ENCODE measurements at regions not wholly inside any gene's neighbourhood (a gene's known extent, or its start where the extent isn't known, plus 50 kb on each side); places are given as distances from the start of the nearest gene placed in this dataset.

DNA sequence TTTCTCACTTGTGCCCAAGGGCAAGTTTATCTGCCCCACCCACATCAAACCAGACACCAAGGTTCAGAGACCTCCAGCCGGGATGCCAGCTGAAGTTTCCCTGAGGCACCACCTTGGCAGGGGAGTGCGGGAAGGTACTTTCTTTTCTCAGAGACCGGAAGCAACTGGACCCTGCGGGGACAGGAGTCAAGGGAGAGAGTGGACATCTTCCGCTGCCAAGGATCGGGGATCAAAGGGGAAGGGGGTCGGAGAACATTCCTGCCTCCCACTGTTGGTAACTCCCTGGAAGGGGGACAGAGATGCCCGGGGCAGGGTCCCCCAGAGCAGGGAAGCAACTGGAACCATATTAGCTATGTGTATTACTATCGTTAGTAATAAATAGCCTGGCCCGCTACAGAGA, 161.8 kb downstream of the DICER1 start:
- DNase-seq (ENCODE audit: low read depth, low spot score): no peak

DNA sequence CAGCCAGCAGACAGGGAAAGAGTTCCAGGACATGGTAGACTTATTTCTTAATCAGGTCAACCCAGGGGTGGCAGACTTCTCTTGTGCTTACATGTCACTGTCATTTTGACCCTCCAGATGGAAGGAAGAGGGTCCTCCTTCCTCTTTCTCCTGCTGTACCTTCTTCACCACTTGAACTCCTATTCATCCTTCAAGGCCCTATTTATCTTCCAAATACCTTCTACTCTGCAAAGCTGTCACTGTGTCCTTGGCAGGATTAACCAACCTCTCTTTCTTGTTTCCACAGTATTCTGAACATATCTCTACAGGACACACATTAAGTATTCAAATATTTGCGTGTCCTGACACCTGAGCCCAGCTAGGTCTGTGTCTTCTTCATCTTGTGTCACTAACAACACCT, 163.1 kb downstream of the DICER1 start:
- no peak for DNase-seq (ENCODE audit: low read depth, low spot score)

DNA sequence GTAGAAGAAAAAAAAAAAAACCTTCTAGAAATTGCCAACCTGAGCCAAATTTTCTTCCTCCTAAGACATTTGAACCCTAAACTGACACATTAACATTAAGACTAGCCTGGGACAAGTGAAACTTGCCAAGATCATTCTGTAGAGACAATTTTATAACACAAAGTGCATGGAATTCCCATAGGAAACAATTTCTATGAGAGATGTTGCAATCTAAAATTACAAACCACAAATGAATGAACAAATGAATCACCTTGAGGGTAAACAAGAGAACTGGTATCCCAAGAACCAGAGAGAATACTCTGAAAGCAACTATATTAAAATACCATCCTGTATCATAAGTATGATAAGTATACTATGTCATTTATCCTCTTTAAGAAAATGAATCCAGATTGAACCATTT, 165.3 kb downstream of the DICER1 start:
- DNase-seq (ENCODE audit: low read depth, low spot score): no peak

DNA sequence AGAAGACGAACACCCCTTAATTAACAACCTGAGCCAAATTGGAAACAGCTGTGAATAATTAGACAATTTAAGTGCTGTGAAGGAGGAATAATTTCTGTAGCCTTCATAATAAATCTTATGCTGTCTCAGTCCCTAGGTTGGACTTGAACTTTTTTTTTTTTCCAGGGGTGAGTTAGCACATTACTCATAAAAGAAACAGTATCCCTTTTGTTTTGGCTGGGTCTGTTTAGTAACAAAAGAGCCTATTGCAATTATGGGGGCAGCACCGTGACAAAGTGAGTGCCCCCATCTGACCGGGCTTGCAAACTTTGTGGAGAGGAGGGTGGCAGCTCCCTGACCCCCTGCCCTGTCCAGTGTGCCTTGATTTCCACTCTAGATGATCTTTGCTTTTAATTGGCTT, 167.4 kb downstream of the DICER1 start:
- no peak for DNase-seq (ENCODE audit: low read depth, low spot score)

DNA sequence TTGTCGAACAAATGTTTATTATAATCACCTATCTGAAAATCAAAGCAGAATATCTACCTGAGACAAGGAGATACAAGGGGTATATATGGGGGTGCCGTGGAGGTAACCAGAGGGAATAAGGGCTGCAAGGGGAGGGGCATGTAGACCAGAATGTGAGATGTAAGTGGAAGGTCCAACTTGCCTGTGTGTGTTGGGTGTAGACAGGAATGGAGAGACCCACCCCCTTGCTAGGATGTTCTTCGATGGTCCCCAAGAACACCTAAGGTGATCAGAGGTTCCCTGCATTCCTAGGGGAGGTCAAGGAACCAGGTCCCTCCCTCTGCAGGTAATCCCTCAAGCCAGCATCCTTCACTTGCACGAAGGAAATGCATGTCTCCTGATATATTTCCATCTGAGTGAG, 167.9 kb downstream of the DICER1 start:
- DNase-seq (ENCODE audit: low read depth, low spot score): no peak

DNA sequence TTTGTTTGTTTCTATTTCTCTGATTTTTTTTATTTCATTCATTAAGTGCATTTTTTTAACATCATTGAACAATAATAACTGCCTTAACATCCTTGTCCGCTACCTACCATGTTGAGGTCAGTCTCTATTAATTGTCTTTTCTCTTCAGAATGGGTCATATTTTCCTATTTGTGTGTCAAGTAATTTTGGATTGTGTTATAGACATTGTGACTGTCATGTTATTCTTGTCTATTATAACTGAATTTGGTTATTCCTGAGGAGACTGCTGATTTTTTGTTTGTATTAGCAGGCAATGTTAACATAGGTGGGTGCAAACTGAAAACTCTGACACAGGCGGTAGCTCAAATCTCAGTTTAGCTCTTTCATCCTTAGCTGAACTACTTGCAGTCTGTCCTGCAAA, 169.9 kb downstream of the DICER1 start:
- no peak for DNase-seq (ENCODE audit: low read depth, low spot score)

DNA sequence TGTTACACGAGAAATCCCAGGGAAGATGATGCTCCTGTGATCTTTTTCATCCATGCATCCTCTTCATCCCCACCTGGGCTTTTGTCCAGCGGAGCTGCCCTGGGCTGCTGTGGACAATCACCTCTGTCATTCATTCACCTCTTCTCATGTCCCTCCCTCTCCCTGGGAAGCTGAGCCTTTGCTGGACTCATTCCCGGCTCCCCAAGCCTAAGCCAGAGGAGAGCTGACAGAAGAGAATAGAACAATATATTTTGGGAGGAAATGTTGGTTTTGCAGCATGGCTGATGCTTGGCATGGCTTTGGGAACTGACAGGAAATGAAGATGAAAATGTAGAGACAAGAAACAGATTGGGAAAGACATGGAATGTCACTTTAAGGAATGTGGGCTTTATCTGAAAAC, 177.4 kb downstream of the DICER1 start:
- DNase-seq (ENCODE audit: low read depth, low spot score): no peak

DNA sequence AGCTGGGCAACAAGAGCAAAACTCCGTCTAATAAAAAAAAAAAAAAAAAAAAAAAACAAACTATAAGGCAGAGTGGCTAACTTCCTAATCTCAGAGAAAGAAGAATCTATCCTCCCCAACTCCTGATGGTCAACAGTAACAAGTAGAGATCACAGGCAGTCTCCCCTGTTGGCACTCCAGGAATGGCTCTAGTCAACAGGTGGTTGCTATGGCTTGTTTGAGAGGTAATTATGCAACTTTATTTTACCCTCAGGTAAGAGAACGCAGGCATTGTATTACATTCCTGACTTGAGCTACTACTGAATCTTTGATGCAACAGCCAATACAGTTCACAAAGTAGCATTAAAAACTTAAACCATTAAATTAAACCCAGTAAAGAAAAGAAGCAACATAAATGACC, 180.3 kb downstream of the DICER1 start:
- DNase-seq (ENCODE audit: low read depth, low spot score): no peak

DNA sequence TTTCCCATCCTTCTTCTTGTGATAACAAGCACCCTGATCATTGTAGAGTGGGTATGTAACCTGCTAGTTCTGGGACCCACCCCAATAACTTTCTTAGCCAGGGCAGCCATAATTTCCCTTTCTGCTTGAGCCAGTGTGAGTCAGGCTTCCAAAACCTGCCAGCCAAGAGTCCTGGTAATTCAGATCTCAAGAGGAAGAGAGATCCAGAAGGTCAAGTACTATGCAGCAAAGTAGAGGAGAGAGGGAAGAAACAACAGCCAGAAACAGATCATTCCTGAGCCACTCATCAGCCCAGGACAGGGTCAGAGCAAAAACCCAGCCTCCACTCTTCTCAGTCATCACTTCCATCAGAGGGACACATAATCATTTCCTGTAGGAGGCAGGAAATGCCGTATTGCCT, 182.0 kb downstream of the DICER1 start:
- no peak for DNase-seq (ENCODE audit: low read depth, low spot score)

DNA sequence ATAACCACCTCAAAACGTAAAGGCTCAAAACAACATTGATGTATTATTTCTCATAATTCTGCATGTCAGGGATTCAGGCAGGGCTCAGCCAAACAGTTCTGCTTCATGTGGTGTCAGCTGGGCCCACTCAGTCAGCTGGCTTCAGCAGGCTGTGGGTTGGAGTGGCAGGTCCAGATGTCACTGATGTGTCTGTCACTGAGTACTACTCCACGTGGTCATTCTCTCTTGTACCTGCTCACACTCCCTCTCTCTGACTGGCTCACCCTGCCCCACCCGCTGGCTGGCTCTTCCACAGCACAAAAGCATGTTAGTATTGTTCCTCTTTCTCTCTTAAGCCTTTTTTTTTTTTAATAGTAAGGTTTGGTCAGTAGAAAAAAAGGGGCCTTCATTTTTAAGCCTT, 182.4 kb downstream of the DICER1 start:
- no peak for DNase-seq (ENCODE audit: low read depth, low spot score)

DNA sequence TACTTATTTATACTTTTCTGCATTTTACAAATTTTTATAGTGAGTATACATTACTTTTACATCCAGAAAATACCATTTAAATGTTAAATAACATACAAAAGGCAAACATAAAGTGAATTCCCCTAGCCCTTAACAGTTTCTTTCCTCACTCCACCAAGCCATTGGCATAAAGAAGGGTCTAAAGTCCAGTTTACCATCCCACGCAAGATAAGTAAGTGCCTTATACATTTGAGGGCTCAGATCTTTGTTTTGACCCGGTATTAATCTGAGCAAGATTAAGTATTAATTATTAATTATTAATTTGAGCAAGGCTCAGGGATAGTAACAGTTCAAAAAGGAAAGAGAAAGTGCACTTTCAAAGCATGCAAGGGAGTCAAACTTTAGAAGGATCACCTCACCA, 182.9 kb downstream of the DICER1 start:
- DNase-seq (ENCODE audit: low read depth, low spot score): no peak

DNA sequence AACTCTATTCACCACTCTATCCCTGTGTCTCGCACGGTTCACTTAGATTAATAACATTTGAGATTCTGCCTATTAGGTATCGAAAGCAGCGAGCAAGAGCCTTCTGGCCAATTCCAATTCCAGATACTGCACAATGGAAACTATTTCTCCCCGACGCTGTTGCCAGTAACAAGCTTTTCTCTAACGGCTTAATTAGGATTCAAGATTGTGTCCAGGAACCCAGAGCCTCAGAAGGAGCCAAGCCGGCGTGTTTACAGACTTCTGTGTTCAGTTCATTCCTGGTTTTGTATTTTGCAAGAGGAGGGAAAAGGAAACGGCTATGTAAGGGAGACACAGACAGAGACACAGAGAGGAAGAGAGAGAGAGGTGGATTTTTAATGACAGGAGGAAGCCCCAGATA, 185.6 kb downstream of the DICER1 start:
- no peak for DNase-seq (ENCODE audit: low read depth, low spot score)

DNA sequence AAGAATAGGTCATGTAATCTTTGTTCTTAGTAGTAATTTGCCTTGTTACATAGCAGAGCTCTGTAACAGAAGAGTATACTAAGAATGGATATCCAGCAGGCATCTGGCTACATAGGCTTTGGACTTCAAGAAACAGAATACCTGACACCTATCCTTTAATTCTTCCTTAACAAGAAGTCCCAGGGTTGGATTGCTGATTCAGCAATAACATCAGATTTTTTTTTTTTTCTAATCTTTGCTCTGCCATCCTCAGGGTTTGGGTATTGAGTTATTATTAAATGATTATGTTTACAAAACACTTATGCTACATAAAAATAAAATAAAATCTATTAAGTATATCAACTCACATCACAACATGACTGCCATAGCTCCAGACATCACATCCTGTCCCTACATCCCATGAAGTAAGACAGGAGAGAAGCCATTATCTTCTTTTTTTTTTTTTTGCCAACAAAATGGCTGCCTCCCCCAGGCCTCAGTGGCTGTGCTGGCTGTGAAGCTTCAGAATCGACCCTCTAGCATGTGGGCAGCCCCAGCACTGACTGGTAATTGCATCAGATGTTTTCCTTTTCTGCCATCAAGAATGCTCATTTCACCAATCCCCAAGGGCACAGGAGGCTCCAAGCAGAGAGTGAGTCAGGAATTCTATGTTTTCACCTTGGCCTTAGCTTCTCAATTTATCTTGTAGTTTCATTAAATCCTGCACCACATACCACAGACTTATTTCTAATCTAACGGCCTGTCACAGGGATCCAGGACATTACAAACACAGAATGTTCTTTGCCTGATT, 186.2 kb downstream of the DICER1 start:
- no peak for DNase-seq (ENCODE audit: low read depth, low spot score)

DNA sequence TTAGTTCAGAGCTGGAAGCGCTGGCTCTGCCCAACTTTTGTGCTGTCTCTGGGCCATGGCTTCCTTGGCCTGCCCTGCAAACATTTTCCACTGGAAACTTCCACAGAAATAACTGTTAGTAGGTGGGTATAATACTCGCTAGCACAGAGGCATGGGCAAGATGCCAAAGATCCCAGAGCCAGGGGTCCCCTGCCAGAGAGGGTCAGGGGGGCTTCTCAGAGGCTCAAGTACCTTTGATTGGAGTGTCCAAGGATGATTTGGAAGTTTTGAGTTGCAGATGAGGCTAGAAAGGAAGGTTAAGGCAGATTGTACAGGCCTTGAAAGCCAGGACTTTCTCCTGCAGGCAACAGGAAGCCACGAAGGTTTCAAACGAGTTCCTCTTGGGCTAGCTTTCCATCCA, 187.6 kb downstream of the DICER1 start:
- no peak for DNase-seq (ENCODE audit: low read depth, low spot score)

DNA sequence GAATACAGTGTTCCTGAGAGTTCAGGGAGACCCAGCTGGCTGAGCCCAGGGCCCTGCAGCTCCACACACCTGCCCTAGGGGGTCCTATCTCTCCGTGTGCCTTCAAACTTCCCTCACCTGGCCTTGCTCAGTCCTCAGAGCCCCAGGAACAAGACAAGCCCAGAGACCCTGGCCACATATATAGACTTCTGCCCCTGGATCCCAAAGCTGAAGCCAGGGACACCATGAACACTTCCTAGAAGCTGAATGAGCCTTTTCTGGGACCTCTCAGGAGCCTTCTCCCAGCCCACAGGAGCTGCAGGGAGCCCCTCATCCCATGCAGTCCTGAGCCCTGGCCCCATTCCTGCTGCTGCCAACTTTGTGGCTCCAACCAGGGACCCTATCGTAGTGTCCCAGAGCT, 190.5 kb downstream of the DICER1 start:
- DNase-seq (ENCODE audit: low read depth, low spot score): no peak

DNA sequence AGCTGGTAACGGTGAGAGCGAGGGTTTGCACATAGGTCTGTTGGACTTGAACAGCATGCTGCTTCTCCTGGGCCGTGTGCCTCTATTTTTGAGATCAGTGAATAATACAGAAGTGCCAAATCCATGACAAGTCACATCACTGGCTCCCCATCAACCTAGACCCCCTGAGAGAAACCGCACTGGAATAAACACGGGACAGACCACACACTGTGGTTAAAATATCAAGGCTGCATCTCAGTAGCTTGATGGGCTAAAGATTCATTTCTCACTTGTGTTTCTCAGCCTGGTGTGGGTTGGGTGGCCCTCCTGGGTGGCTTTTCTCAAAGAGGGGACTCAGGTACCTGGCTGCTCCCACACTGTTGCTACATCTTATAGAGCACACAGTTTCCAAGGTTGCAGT, 191.0 kb downstream of the DICER1 start:
- DNase-seq (ENCODE audit: low read depth, low spot score): no peak

DNA sequence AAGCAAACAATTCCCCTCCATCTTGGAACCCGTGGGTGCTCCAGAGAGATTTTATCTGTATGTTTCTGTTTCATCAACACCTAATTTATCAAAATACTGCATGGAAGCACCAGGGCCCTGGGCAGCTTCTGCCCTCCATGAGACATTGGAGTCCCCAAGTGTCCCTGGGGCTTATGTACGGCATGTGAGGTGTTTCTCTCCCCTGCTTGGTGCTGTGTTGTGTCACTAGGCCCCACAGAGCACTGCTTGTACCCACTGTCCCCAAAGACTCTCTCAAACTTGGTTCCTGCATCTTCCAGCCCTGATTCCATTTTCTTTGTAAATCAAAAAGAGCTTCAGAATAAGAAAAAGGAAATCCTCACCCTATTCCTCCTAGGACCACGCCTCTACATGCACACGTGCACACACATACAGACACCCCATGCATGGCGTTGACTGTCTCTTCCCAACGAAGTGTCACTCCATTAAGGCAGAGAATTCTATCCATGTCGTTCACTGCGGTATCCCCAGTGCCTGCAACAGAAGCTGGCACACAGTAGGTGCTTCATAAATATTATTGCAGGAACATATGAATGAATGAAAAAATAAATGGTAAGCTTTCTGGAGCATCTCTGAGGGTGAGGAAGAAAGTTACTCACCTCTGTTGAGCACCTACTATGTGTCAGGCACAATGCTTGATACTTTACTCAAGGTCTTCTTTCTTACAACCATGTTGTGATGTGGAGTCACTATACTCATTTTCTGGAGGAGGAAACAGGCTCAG, 191.6 kb downstream of the DICER1 start:
- DNase-seq (ENCODE audit: low read depth, low spot score): no peak

DNA sequence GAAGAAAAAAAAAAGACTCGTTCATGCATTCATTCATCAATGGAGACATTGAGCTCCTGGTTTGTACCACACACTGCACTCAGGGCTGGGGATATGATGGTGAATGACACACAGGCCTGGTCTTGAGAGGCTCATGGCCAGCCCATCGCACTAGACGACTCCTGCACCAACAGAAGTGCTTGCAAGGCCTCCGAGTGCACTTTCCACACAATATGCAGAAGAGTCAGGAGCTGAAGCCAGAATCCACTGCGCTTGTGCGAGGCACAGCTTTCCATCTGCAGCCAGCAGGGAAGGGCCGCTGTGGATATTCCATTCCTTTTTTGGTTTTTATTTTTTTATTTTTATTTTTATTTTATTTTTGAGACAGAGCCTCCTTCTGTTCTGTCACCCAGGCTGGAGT, 192.4 kb downstream of the DICER1 start:
- no peak for DNase-seq (ENCODE audit: low read depth, low spot score)

DNA sequence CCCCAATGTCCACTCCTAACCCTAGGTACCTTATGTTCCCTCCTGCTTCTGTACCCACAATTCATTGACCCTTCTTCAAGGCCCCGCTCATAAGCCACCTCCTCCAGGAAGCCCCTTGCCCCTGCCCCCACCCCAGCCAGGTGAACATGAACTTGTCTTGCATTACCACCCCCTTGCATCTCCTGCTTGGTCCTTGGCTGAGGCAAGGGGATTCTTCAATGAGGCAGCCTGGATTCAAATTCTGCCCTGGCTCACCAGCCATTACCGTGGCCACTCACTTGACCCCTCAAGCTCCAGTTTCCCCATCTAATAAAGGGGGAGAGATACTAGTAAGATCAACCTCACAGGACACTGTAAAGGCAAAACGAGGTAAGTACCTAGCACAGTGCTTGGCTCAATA, 193.1 kb downstream of the DICER1 start:
- DNase-seq (ENCODE audit: low read depth, low spot score): no peak

DNA sequence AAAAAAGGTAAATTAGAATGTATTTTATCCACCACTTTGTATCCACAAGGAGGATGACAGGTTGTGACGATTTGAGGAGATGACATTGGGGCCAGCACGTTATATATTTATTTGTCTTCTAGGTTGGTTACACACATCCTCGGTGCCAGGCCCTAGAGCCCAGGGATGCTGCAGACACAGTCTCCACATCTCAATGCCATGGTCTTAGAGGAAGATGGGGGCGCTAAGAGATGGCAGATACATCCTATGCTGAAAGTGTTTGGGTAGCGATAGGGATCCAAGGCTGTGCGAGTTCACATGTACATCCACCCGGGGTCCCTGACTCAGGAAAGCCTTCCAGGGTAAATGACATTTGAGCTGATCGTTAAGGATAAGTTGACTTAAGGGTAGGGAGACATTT, 193.1 kb upstream of the GSC start:
- DNase-seq (ENCODE audit: low read depth, low spot score): no peak

DNA sequence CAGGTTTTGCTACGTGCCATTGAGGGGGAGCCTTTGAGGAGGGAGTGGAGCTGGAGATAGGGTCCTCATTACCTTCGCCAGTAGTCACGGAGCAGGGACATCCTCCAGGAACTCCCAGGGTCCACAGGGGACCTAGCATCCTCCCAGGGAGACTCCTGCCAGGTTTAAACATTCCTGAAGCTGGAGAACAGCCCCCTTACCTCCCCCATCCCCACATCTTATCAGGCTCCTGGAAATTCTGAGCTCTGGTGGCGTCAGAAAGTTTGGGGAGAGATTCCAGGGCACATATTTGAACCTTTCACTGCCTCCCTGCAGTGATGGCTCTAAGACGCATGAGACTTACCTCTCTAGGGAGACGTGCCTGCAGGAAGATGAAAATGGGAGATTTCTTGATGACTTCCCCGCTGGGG, 192.3 kb upstream of the GSC start:
- DNase-seq (ENCODE audit: low read depth, low spot score): no peak

DNA sequence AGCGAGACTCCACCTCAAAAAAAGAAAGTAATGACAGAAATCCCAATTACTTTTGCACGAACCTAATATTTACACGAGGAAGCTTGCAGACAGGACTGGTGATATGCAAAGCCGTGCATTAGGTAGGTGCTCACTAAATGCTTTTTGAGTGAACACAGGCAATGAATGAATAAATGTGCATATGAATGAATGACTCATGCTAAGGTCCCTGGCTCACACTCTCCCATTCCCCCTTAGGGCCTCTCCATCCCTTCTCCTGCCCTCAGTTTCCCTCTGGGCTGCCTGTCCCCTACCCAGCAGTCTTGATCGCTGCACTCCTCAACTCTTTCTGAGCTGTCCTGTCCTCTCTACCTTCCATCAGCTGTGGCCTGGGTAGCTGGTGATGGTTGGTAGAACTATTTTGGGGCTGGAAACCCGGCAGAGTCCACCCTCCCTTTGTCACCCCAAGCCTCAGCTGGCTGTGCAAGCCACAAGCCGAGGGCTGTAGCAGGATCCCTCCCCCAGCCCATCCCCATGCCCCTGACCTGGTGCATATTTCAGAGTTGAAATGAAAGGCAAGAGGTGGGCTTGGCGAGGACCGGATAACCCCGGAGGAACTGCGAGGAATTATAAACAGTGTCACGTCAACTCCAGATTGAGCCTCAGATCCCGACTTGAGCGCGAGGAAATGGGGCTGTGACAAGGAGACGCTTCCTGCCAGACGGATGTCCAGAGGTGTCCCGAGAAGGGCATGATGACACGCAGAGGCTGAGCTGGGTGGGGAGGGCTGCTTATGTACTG, 191.7 kb upstream of the GSC start:
- no peak for DNase-seq (ENCODE audit: low read depth, low spot score)
